ENCODE measurements at regions not wholly inside any gene's neighbourhood (a gene's known extent, or its start where the extent isn't known, plus 50 kb on each side); places are given as distances from the start of the nearest gene placed in this dataset.

DNA sequence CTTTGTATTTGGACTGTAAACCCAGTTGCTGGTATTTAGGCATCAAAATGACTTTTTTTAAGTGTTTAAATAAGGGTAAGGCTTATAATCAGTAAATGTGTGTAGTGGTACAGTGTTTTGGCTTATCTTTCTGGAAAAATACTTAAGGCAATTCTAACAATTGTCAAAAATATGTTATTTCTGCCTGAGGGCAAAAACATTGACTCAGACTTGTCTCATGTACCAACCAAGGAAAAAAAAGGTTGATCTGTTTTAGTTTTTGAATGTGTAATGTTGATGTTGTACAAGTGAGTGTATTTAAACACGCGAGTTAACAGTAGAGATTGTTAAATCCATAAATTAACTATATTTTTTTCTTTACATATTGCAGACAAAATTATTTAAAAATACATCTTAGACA is 277.8 kb upstream of the TYRP1 start:
- TF ChIP-seq, protein P1, sequence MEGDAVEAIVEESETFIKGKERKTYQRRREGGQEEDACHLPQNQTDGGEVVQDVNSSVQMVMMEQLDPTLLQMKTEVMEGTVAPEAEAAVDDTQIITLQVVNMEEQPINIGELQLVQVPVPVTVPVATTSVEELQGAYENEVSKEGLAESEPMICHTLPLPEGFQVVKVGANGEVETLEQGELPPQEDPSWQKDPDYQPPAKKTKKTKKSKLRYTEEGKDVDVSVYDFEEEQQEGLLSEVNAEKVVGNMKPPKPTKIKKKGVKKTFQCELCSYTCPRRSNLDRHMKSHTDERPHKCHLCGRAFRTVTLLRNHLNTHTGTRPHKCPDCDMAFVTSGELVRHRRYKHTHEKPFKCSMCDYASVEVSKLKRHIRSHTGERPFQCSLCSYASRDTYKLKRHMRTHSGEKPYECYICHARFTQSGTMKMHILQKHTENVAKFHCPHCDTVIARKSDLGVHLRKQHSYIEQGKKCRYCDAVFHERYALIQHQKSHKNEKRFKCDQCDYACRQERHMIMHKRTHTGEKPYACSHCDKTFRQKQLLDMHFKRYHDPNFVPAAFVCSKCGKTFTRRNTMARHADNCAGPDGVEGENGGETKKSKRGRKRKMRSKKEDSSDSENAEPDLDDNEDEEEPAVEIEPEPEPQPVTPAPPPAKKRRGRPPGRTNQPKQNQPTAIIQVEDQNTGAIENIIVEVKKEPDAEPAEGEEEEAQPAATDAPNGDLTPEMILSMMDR (conservative IDR thresholded peaks at IDR 0.05; ENCODE audit: low read length) = no peak
- TF ChIP-seq EZH2phosphoT487 (IDR thresholded peaks at IDR 0.05; ENCODE audit: borderline replicate concordance, low read depth, low read length) = no peak

All from OCI-LY7 (cell line).